NT2/D1 (cell line): ENCODE measurements at regions not wholly inside any gene's neighbourhood (a gene's known extent, or its start where the extent isn't known, plus 50 kb on each side); places are given as distances from the start of the nearest gene placed in this dataset.

ENCODE experiments used
- SUZ12 ChIP-seq: IDR thresholded peaks from 2 replicates; pipeline ENCODE4 v1.6.1; 2011; ENCODE audit not compliant: insufficient read length, insufficient read depth; ENCODE audit errors: extremely low read depth
- YY1 ChIP-seq: IDR thresholded peaks from 2 replicates; pipeline ENCODE4 v1.6.1; 2011; ENCODE audit not compliant: insufficient read length, insufficient read depth
- ZNF274 ChIP-seq: IDR thresholded peaks from 2 replicates; pipeline ENCODE4 v1.6.1; 2011; ENCODE audit warnings: mild to moderate bottlenecking, low read depth, low read length

GRCh38 chr12:13780453-13780852, 200.9 kb downstream of the GRIN2B start:
- TF ChIP-seq ZNF274 = no peak
- TF ChIP-seq SUZ12 = no peak
- no peak for TF ChIP-seq YY1
